OCI-M1 (cell line): ENCODE measurements at regions not wholly inside any gene's neighbourhood (a gene's known extent, or its start where the extent isn't known, plus 50 kb on each side); places are given as distances from the start of the nearest gene placed in this dataset.
A peak's percentile ranks its signal among the peaks of the same experiment; 100 is the strongest.
"Not testable (repeated sequence)": the region's sequence is repeated elsewhere in the genome, so short reads cannot be mapped to it uniquely, and the experiment has no call there.

ENCODE experiments used
- DNase-seq: peaks from one replicate; lab custom pipeline; 2025; lab: John Stamatoyannopoulos, UW

DNA sequence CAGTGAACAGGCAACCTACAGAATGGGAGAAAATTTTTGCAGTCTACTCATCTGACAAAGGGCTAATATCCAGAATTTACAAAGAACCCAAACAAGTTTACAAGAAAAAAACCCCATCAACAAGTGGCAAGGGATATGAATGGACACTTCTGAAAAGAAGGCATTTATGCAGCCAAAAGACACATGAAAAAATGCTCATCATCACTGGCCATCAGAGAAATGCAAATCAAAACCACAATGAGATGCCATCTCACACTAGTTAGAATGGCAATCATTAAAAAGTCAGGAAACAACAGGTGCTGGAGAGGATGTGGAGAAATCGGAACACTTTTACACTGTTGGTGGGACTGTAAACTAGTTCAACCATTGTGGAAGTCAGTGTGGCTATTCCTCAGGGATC lies 80.3 kb downstream of the ZNF474 start:
- DNase-seq, result not testable (repeated sequence)

- no peak for DNase-seq
These were observed 89.4 kb downstream of the ZNF474 start for GRCh38 chr5:122218778-122219177.

GRCh38 chr5:122219436-122220166 lies 90.3 kb downstream of the ZNF474 start:
- DNase-seq, result no peak

GRCh38 chr5:122220511-122220910 lies 91.2 kb downstream of the ZNF474 start:
- no peak for DNase-seq

DNA sequence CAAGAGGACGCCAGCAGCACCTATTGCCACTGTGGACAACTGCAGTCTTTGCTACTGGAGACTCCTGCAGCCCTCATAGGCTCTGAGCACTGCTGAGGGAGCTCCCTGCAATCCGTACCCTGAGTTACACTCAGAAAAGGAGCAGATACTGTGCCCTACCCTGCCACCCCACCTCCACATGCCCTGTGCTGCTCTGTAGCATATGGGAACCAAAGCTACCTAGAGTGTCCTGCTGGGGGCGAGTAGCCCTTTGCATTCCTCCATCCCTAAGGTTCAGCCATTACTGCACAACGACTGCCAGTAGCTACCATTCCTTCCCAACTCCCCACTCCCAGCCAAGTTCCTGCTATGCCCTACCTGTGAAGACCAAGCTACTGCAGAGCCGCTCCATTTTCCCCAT lies 90.2 kb upstream of the SNCAIP start:
- no peak for DNase-seq

- no peak for DNase-seq
These were observed 89.5 kb upstream of the SNCAIP start for GRCh38 chr5:122222580-122222979.

- no peak for DNase-seq
These were observed 83.2 kb upstream of the SNCAIP start for GRCh38 chr5:122228728-122229392.

DNA sequence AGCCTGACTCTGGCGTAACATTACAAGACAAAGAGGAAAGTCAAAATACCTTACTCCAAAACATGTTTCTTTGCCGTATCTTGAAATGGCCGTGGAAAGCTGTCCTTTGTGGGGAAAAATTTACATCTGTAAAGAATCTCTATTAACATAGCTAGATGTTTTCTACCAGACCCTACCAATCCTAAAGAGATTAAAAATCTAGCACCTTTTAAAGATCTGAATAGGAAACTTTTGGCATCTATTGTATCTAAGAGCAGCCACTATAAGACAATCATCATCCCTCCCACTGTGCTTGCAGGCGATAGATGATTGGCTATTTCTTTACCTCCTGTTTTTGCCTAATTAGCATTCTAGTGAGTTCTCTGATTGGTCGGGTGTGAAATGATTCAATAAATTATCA lies 82.5 kb upstream of the SNCAIP start:
- no peak for DNase-seq

- DNase-seq, result no peak
These were observed 75.6 kb upstream of the SNCAIP start for GRCh38 chr5:122236270-122237040.

DNA sequence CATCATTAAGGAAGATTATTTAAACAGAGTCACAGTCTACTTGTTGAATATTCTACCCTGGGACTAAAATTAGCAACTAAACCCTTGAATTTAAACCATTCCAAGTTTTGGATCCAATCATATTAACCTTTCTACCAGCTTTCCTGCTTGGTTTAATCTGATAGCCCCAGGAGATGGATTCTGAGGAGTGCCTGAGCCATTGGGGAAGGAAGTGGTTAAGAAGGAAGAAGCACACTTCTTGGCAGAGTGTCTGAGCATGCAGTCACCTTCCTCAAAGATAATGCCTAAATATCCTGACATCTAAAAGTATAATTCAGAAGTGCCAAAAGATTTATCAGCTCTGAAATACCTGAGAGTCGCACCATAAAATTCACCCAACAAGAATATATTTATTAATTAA lies 74.1 kb upstream of the SNCAIP start:
- DNase-seq, result peak; percentile 0

DNA sequence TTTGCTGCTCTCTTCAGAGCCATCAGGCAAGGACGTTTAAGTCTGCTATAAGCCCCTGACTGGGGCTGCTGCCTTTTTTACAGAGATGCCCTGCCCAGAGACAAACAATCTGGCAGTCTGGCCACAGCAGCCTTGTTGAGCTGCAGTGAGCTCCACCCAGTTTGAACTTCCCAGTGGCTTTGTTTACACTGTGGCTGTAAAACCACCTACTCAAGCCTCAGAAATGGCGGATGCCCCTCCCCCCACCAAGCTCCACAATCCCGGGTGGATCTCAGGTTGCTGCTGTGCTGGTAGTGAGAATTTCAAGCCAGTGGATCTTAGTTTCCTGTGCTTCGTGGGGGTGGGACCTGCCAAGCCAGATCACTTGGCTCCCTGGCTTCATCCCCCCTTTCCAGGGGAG lies 59.7 kb upstream of the SNCAIP start:
- no peak for DNase-seq

DNA sequence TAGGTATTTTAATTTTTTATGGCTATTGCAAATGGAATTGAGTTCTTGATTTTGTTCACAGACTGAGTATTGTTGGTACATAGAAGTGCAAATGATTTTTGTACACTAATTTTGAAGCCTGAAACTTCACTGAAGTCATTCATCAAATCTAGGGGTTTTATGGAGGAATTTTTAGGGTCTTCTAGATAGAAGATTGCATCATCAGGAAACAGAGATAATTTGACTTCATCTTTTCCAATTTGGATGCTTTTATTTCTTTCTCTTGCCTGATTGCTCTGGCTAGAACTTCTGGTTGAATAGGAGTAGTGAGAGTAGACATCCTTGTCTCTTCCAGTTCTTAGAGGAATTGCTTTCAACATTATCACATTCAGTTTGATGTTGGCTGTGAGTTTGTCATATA lies 58.2 kb upstream of the SNCAIP start:
- DNase-seq, result no peak

DNA sequence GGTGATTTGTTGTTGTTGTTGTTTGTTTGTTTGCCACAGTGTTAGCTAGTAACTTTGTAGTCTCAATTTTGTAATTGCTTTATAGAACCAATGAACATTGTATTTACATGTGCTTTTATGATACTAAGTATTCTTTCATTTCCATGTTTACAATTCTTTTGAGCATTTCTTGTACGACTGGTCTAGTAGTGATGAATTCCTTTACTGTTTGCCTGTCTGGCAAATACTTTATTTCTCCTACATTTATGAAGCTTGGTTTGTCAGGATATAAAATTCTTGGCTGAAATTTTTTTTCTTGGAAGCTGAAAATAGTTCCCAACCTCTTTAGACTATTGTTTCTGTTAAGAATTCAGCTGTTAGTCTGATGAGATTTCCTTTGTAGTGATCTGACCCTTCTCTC lies 55.6 kb upstream of the SNCAIP start:
- no peak for DNase-seq

DNA sequence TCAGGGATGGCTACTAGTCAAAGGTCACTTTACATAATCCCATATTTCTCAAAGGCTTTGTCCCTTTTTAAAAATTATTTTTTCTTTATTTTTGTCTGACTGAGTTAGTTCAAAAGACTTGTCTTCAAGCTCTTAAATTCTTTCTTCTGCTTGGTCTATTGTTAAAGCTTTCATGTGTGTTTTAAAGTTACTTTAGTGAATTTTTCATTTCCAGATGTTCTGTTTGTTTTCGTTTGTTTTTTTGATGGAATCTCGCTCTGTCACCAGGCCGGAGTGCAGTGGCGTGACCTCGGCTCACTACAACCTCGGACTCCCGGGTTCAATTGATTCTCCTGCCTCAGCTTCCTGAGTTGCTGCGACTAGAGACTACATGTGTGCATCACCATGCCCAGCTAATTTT lies 55.0 kb upstream of the SNCAIP start:
- no peak for DNase-seq

- DNase-seq, result no peak
These were observed 53.8 kb upstream of the SNCAIP start for GRCh38 chr5:122258241-122258640.

DNA sequence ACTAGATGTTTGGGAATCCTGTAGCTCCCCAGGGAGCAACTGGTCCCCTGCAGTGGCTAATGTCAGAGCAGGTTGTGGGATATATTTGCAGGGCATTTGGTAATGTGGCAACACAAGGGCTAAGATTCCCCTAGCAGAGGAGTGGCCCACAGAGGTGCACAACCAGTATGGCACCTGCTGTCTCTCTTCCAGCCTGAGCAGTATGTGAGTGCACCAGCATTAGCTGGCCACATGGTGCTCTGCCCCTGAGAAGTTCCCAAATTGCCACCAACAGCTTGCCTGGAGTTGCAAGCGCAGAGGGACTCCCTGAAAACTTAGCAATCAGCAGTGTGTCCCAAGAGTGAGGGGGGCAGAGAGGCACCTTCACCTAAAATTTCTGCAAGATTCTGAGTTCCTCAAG lies 53.2 kb upstream of the SNCAIP start:
- DNase-seq, result no peak

DNA sequence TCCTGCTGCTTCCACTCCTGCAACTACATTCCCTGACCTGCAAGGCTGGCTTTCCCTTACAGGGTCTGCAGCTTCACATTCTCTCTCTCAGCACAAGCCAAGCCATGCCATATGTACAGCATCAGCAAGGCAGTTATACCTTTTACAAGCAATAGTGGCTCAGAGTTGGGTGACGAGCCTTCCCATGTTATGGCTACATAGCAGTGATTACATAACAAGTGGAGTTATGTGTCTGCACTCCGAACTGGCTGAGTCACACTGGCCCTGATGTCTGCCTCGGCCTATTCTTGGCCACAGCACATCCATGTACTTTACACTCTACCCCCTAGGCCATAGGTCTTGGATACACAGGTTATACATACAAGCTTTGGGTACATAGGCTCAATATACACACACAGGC lies 52.0 kb upstream of the SNCAIP start:
- DNase-seq, result no peak

- no peak for DNase-seq
These were observed 49.9 kb upstream of the SNCAIP start for GRCh38 chr5:122262103-122262502.
